ENCODE measurements at regions not wholly inside any gene's neighbourhood (a gene's known extent, or its start where the extent isn't known, plus 50 kb on each side); places are given as distances from the start of the nearest gene placed in this dataset.
"Not testable (repeated sequence)": the region's sequence is repeated elsewhere in the genome, so short reads cannot be mapped to it uniquely, and the experiment has no call there.

- no peak overlapping the region for H3K4me2 ChIP-seq
- H3K27me3 ChIP-seq (ENCODE audit: insufficient read depth, low read depth) = no peaks in the 10 kb centered on the region
- ChIA-PET POLR2A (ENCODE audit: unreplicated experiment) (no interaction called here), CTCF (no interaction called here)
- no peak overlapping the region for H2AFZ ChIP-seq
- no TSS peak for BruUV-seq (replicated peaks)
- intact Hi-C loops (cut with micrococcal nuclease; ENCODE audit: unreplicated experiment) = no loop called here
- no peaks in the 10 kb centered on the region for H3F3A ChIP-seq (ENCODE audit: insufficient read depth, low read depth)
- no peaks in the 10 kb centered on the region for H3K4me1 ChIP-seq (replicated peaks; ENCODE audit: insufficient read depth)
- H4K20me1 ChIP-seq (ENCODE audit: insufficient read depth) = no peaks in the 10 kb centered on the region
- H3K27ac ChIP-seq = no peak overlapping the region
- H3K9me2 ChIP-seq (ENCODE audit: insufficient read depth) = no peaks in the 10 kb centered on the region; the same call in 1 of the 2 replicates
- H3K79me2 ChIP-seq (ENCODE audit: low read depth) = no peaks in the 10 kb centered on the region
- no peaks in the 10 kb centered on the region for H3K9me3 ChIP-seq (ENCODE audit: insufficient read depth, low read depth)
- TF ChIP-seq EZH2 (IDR thresholded peaks at IDR 0.05; ENCODE audit: low read depth) (no peak), CTCF (conservative IDR thresholded peaks at IDR 0.05) (no peak)
- H3K36me3 ChIP-seq (ENCODE audit: low read depth) = no peaks in the 10 kb centered on the region
- no peak overlapping the region for H3K4me3 ChIP-seq
- no peak for DNase-seq
Observed at GRCh38 chr1:166418344-166418933, 251.6 kb upstream of the FAM78B start.

DNA sequence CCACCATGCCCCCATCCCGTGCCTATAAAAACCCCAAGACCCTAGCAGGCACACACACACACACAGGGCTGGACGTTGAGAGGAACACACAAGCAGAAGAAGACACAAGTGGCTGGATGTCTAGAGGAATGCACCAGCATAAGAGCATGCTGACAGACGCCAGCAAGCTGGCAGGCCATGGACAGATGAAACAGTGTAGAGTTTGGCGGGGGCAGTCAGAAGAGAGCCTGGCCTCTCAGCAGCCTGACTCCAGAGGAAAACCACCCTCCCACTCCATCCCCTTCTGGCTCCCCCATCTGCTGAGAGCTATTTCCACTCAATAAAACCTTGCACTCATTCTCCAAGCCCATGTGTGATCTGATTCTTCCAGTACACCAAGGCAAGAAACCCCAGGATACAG, 255.8 kb upstream of the FAM78B start:
- H4K20me1 ChIP-seq (ENCODE audit: insufficient read depth); intact Hi-C loops (cut with micrococcal nuclease; ENCODE audit: unreplicated experiment); H3K4me1 ChIP-seq (replicated peaks; ENCODE audit: insufficient read depth); H2AFZ ChIP-seq; H3F3A ChIP-seq (ENCODE audit: insufficient read depth, low read depth); H3K9me3 ChIP-seq (ENCODE audit: insufficient read depth, low read depth); H3K36me3 ChIP-seq (ENCODE audit: low read depth); H3K4me2 ChIP-seq; H3K9me2 ChIP-seq (ENCODE audit: insufficient read depth); H3K27me3 ChIP-seq (ENCODE audit: insufficient read depth, low read depth); DNase-seq; H3K4me3 ChIP-seq; H3K79me2 ChIP-seq (ENCODE audit: low read depth); H3K27ac ChIP-seq; BruUV-seq (replicated peaks); CTCF ChIA-PET; POLR2A ChIA-PET (ENCODE audit: unreplicated experiment): not testable (repeated sequence)

DNA sequence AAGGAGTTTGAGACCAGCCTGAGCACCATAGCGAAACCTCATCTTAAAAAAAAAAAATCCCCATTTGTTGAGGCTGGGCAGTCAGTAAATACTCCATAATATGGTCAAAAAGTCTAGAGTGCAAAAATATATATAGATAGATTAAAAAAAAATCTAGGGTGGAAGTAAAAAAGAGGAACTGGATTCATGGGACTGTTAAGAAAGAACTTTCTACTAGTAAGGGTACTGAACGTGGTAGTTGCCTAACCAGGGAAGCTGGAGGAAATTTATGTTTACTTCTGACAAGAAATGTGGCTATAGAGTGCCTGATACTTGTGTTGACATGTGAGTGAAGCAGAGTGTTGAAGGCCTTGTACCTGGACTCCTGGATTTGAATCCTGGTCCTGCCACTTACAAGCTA, 265.9 kb upstream of the FAM78B start:
- Histone ChIP-seq H3K79me2 (ENCODE audit: low read depth) (no peaks in the 10 kb centered on the region), H3K9me2 (ENCODE audit: insufficient read depth) (no peaks in the 10 kb centered on the region), H3K27ac (no peak overlapping the region), H4K20me1 (ENCODE audit: insufficient read depth) (no peaks in the 10 kb centered on the region), H3K36me3 (ENCODE audit: low read depth) (no peaks in the 10 kb centered on the region), H3F3A (ENCODE audit: insufficient read depth, low read depth) (no peaks in the 10 kb centered on the region), H3K9me3 (ENCODE audit: insufficient read depth, low read depth) (no peaks in the 10 kb centered on the region), H3K4me1 (replicated peaks; ENCODE audit: insufficient read depth) (no peaks in the 10 kb centered on the region), H3K27me3 (ENCODE audit: insufficient read depth, low read depth) (0 out of 2 replicates have a peak, but pooled peaks cover 4% of the 10 kb centered on the region), H3K4me3 (no peak overlapping the region), H2AFZ (no peak overlapping the region), H3K4me2 (no peak overlapping the region)
- CTCF ChIA-PET = interaction anchor here (0.6 kb wide), 1 partner anchor 292 kb away, joined by 3 read pairs; no protein-coding TSS in a partner anchor
- no peak for DNase-seq
- intact Hi-C loops (cut with micrococcal nuclease; ENCODE audit: unreplicated experiment) = no loop called here
- POLR2A ChIA-PET (ENCODE audit: unreplicated experiment) = no interaction called here
- no peak for TF ChIP-seq EZH2 (IDR thresholded peaks at IDR 0.05; ENCODE audit: low read depth)
- no peak for TF ChIP-seq CTCF (conservative IDR thresholded peaks at IDR 0.05)
- BruUV-seq (replicated peaks) = no TSS peak
